GM12865 (cell line): ENCODE measurements at regions not wholly inside any gene's neighbourhood (a gene's known extent, or its start where the extent isn't known, plus 50 kb on each side); places are given as distances from the start of the nearest gene placed in this dataset.

Experiments
- DNase-seq: peaks from one replicate; pipeline ENCODE4 v3.0.0; 2010; ENCODE audit warnings: low read depth
- H3K4me3 ChIP-seq: 2 replicates; pipeline ENCODE4 v1.5.1; 2011; ENCODE audit warnings: mild to moderate bottlenecking, low read depth, low read length, control low read depth
- TF ChIP-seq, protein P1 (sequence below): IDR thresholded peaks from 2 replicates; pipeline ENCODE4 v1.5.1; 2011; ENCODE audit warnings: low read length, control low read depth, low read depth, inconsistent platforms; ENCODE audit not compliant: insufficient read depth; ENCODE audit errors: missing control alignments

GRCh38 chr7:155373359-155374273 is 75.9 kb downstream of the INSIG1 start:
- peak overlapping the region; percentile 13; the same call in 1 of the 2 replicates for H3K4me3 ChIP-seq
- no peak for DNase-seq

GRCh38 chr7:155374276-155375252 is 76.9 kb downstream of the INSIG1 start:
- H3K4me3 ChIP-seq: no peak overlapping the region
- TF ChIP-seq, protein P1, sequence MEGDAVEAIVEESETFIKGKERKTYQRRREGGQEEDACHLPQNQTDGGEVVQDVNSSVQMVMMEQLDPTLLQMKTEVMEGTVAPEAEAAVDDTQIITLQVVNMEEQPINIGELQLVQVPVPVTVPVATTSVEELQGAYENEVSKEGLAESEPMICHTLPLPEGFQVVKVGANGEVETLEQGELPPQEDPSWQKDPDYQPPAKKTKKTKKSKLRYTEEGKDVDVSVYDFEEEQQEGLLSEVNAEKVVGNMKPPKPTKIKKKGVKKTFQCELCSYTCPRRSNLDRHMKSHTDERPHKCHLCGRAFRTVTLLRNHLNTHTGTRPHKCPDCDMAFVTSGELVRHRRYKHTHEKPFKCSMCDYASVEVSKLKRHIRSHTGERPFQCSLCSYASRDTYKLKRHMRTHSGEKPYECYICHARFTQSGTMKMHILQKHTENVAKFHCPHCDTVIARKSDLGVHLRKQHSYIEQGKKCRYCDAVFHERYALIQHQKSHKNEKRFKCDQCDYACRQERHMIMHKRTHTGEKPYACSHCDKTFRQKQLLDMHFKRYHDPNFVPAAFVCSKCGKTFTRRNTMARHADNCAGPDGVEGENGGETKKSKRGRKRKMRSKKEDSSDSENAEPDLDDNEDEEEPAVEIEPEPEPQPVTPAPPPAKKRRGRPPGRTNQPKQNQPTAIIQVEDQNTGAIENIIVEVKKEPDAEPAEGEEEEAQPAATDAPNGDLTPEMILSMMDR: no peak
- DNase-seq: no peak

More at GRCh38 chr7:155373359-155374273, 75.9 kb downstream of the INSIG1 start:
- TF ChIP-seq, protein P1: no peak

- TF ChIP-seq, protein P1: no peak
- H3K4me3 ChIP-seq: no peak overlapping the region
- no peak for DNase-seq
These were observed 77.9 kb downstream of the INSIG1 start for GRCh38 chr7:155375337-155376277.

GRCh38 chr7:155377071-155377837 is 79.6 kb downstream of the INSIG1 start:
- DNase-seq: no peak
- TF ChIP-seq, protein P1: no peak
- H3K4me3 ChIP-seq: no peak overlapping the region

DNA sequence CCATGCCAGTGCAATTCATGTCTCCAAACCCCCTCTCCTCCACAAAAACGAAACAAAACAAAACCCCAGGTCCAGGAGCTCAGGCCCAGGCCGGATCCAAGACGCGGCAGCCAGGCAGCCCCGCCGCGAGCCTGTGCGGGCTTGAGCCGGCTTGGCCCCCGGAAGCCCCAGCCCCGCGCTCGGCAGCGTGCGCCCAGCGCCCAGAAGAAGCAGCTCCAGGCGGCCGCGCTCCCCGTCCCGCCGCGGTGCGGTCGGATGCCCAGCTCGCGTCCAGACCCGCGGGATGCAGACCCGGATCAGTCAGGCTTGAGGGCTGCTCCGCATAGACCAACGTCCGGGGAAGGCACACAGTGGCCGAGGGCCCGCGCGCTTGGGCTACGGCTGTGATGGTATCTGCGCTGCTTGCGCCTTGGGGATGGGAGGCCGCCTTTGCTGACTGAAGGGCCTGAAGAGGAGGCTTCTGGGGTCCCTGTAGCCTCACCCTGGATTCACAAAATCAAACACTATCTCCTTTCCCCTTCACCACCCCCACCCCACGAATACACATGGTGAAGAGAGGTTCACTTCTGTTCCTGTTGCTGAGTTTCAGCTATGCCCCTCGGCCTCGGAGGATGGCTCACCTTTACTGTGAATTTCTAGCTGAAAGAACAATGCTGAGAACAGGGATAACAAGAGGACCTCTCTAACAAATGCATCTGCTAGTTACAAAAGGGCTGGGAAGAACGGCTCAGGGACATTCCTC is 79.9 kb upstream of the EN2 start:
- no peak overlapping the region for H3K4me3 ChIP-seq

More for the DNA sequence above, 79.9 kb upstream of the EN2 start:
- no peak for DNase-seq
- TF ChIP-seq, protein P1: no peak
